ENCODE measurements at regions not wholly inside any gene's neighbourhood (a gene's known extent, or its start where the extent isn't known, plus 50 kb on each side); places are given as distances from the start of the nearest gene placed in this dataset.

DNA sequence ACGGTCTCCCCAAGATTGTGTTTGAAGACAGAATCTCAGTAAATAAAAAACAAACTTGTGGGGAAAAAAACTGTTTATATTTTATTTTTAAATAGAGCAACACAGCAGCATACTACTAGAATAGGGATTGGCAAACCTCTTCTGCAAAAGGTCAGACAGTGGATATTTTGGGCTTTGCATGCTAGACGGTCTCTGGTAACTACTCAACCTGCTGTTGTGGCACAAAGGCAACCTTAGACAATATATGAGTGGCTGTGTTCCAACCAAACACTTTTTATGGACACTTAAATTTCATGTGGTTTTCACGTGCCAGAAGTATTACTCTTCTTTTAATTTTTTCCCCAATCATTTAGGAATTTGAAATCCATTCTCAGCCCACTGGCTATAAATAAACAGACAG lies 55.0 kb downstream of the IRX5 start:
- TF ChIP-seq, protein P1, sequence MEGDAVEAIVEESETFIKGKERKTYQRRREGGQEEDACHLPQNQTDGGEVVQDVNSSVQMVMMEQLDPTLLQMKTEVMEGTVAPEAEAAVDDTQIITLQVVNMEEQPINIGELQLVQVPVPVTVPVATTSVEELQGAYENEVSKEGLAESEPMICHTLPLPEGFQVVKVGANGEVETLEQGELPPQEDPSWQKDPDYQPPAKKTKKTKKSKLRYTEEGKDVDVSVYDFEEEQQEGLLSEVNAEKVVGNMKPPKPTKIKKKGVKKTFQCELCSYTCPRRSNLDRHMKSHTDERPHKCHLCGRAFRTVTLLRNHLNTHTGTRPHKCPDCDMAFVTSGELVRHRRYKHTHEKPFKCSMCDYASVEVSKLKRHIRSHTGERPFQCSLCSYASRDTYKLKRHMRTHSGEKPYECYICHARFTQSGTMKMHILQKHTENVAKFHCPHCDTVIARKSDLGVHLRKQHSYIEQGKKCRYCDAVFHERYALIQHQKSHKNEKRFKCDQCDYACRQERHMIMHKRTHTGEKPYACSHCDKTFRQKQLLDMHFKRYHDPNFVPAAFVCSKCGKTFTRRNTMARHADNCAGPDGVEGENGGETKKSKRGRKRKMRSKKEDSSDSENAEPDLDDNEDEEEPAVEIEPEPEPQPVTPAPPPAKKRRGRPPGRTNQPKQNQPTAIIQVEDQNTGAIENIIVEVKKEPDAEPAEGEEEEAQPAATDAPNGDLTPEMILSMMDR (IDR thresholded peaks at IDR 0.05), result no peak
- no peak for TF ChIP-seq POLR2A (IDR thresholded peaks at IDR 0.05)

All from vagina (tissue), 2 donors.